WTC11 (cell line): ENCODE measurements at regions not wholly inside any gene's neighbourhood (a gene's known extent, or its start where the extent isn't known, plus 50 kb on each side); places are given as distances from the start of the nearest gene placed in this dataset.

ENCODE experiments used
- ATAC-seq: fragments of 200-7000 bp; cut with Tn5 transposase; 2 replicates; pipeline ENCODE4 v1.10.0; 2021; ENCODE audit warnings: mild to moderate bottlenecking, moderate library complexity
- CTCF ChIA-PET: fragments of 300-600 bp; sonication (Branson Sonifier 250); formaldehyde crosslinking; loops from one replicate; lab custom pipeline; 2021; ENCODE audit warnings: antibody characterized with exemption; lab: Charles Lee
- POLR2A ChIA-PET: fragments of 350-600 bp; sonication (Branson Sonifier 250); formaldehyde crosslinking; loops from one replicate; lab custom pipeline; 2021; ENCODE audit warnings: antibody characterized with exemption; lab: Charles Lee
- DNase-seq: peaks from one replicate; pipeline ENCODE4 v3.0.0; 2021; ENCODE audit warnings: low spot score
- H3K27ac Mint-ChIP-seq: 2 replicates; pipeline ENCODE4 v1.8.0; 2021; ENCODE audit warnings: mixed read lengths
- H3K27me3 Mint-ChIP-seq: 2 replicates; pipeline ENCODE4 v1.8.0; 2021; ENCODE audit warnings: low read depth, mild to moderate bottlenecking, moderate library complexity, mixed read lengths
- H3K36me3 Mint-ChIP-seq: 2 replicates; pipeline ENCODE4 v1.8.0; 2021; ENCODE audit warnings: mixed read lengths
- H3K4me1 Mint-ChIP-seq: 2 replicates; pipeline ENCODE4 v1.8.0; 2022; ENCODE audit warnings: mixed read lengths
- H3K4me3 Mint-ChIP-seq: 2 replicates; pipeline ENCODE4 v1.8.0; 2021; ENCODE audit warnings: mild to moderate bottlenecking, moderate library complexity, mixed read lengths
- H3K9me3 Mint-ChIP-seq: 2 replicates; pipeline ENCODE4 v1.8.0; 2021; ENCODE audit warnings: mixed read lengths
- ATF6 ChIP-seq: sonication (generic); formaldehyde crosslinking; IDR thresholded peaks from 2 replicates; pipeline ENCODE4 v1.8.1; 2023; ENCODE audit warnings: mild to moderate bottlenecking, missing genetic modification reagents
- CBFB ChIP-seq: sonication (generic); formaldehyde crosslinking; IDR thresholded peaks from 2 replicates; pipeline ENCODE4 v1.8.1; 2022; ENCODE audit warnings: mild to moderate bottlenecking, low read depth, missing genetic modification reagents
- CDX4 ChIP-seq: fragments of 250-450 bp; sonication (Bioruptor Pico); IDR thresholded peaks from 2 replicates; pipeline ENCODE4 v1.9.0; 2021; ENCODE audit warnings: moderate library complexity, mild to moderate bottlenecking, inconsistent platforms, borderline replicate concordance
- E2F4 ChIP-seq: sonication (generic); formaldehyde crosslinking; IDR thresholded peaks from 2 replicates; pipeline ENCODE4 v1.8.1; 2022; ENCODE audit warnings: low read depth, mild to moderate bottlenecking, moderate library complexity, missing genetic modification reagents, borderline replicate concordance
- GTF2I ChIP-seq: fragments of 250-450 bp; sonication (Bioruptor Pico); conservative IDR thresholded peaks from 2 replicates; pipeline ENCODE4 v1.4.0; 2021; ENCODE audit warnings: mild to moderate bottlenecking
- IRF2 ChIP-seq: sonication (generic); formaldehyde crosslinking; IDR thresholded peaks from 2 replicates; pipeline ENCODE4 v1.8.0; 2022; ENCODE audit warnings: low read depth, missing genetic modification reagents, borderline replicate concordance
- MAX ChIP-seq: sonication (generic); formaldehyde crosslinking; IDR thresholded peaks from 2 replicates; pipeline ENCODE4 v1.8.0; 2022; ENCODE audit warnings: mild to moderate bottlenecking, missing genetic modification reagents
- NFATC4 ChIP-seq: fragments of 250-450 bp; sonication (Bioruptor Pico); IDR thresholded peaks from 2 replicates; pipeline ENCODE4 v1.9.0; 2021; ENCODE audit warnings: mild to moderate bottlenecking
- NFYB ChIP-seq: sonication (generic); formaldehyde crosslinking; conservative IDR thresholded peaks from 2 replicates; pipeline ENCODE4 v1.8.0; 2022; ENCODE audit warnings: low read depth, missing genetic modification reagents
- PRDM15 ChIP-seq: sonication (generic); formaldehyde crosslinking; IDR thresholded peaks from 2 replicates; pipeline ENCODE4 v1.8.0; 2022; ENCODE audit warnings: missing genetic modification reagents
- SMAD4 ChIP-seq: sonication (generic); formaldehyde crosslinking; IDR thresholded peaks from 2 replicates; pipeline ENCODE4 v1.8.0; 2022; ENCODE audit warnings: mild to moderate bottlenecking, missing genetic modification reagents
- SP1 ChIP-seq: sonication (generic); formaldehyde crosslinking; conservative IDR thresholded peaks from 2 replicates; pipeline ENCODE4 v1.8.1; 2022; ENCODE audit warnings: missing genetic modification reagents
- TCF7 ChIP-seq: sonication (generic); formaldehyde crosslinking; IDR thresholded peaks from 2 replicates; pipeline ENCODE4 v1.8.0; 2022; ENCODE audit warnings: mild to moderate bottlenecking, low read depth, missing genetic modification reagents, moderate library complexity
- TEAD1 ChIP-seq: sonication (generic); formaldehyde crosslinking; IDR thresholded peaks from 2 replicates; pipeline ENCODE4 v1.8.0; 2022; ENCODE audit warnings: mild to moderate bottlenecking, missing genetic modification reagents
- USF1 ChIP-seq: sonication (generic); formaldehyde crosslinking; IDR thresholded peaks from 2 replicates; pipeline ENCODE4 v1.8.0; 2022; ENCODE audit warnings: mild to moderate bottlenecking, missing genetic modification reagents
- ZNF263 ChIP-seq: sonication (generic); formaldehyde crosslinking; IDR thresholded peaks from 2 replicates; pipeline ENCODE4 v1.8.1; 2022; ENCODE audit warnings: low read depth, mild to moderate bottlenecking, moderate library complexity, missing genetic modification reagents
- ZSCAN18 ChIP-seq: fragments of 250-450 bp; sonication (Bioruptor Pico); IDR thresholded peaks from 2 replicates; pipeline ENCODE4 v2.1.2; 2022; ENCODE audit warnings: mild to moderate bottlenecking, moderate library complexity

GRCh38 chr5:2137444-2138050, 254.8 kb upstream of the IRX4 start:
- H3K4me1 Mint-ChIP-seq = no peaks in the 10 kb centered on the region
- H3K27ac Mint-ChIP-seq = no peak overlapping the region
- CTCF ChIA-PET = no interaction called here
- H3K36me3 Mint-ChIP-seq = no peaks in the 10 kb centered on the region
- TF ChIP-seq ZNF263 (no peak), SMAD4 (CRISPR knock-in tag) (no peak), MAX (CRISPR knock-in tag) (no peak), TEAD1 (CRISPR knock-in tag) (no peak), ZSCAN18 (CRISPR knock-in tag) (no peak), NFATC4 (CRISPR knock-in tag) (no peak), ATF6 (CRISPR knock-in tag) (no peak), NFYB (CRISPR knock-in tag) (no peak), CBFB (no peak), TCF7 (CRISPR knock-in tag) (no peak), E2F4 (CRISPR knock-in tag) (no peak), IRF2 (no peak), CDX4 (CRISPR knock-in tag) (no peak), SP1 (no peak)
- H3K4me3 Mint-ChIP-seq = no peak overlapping the region
- DNase-seq = no peak
- no peaks in the 10 kb centered on the region; the same call in 1 of the 2 replicates for H3K27me3 Mint-ChIP-seq
- no peak for ATAC-seq
- no peaks in the 10 kb centered on the region for H3K9me3 Mint-ChIP-seq
- POLR2A ChIA-PET = no interaction called here

GRCh38 chr5:2136728-2137333, 254.1 kb upstream of the IRX4 start:
- CTCF ChIA-PET = no interaction called here
- no peak overlapping the region for H3K4me3 Mint-ChIP-seq
- no peaks in the 10 kb centered on the region for H3K36me3 Mint-ChIP-seq
- DNase-seq (no peak), ATAC-seq (no peak)
- POLR2A ChIA-PET = no interaction called here
- H3K27me3 Mint-ChIP-seq = no peaks in the 10 kb centered on the region; the same call in 1 of the 2 replicates
- TF ChIP-seq GTF2I (no peak), CDX4 (CRISPR knock-in tag) (no peak), ZNF263 (no peak)
- TF ChIP-seq, all 79 proteins: peak for 0
- Mint-ChIP-seq H3K9me3 (no peaks in the 10 kb centered on the region), H3K27ac (no peak overlapping the region), H3K4me1 (no peaks in the 10 kb centered on the region)

GRCh38 chr5:2135833-2136232, 253.1 kb upstream of the IRX4 start:
- Mint-ChIP-seq H3K27ac (no peak overlapping the region), H3K4me3 (no peak overlapping the region), H3K9me3 (no peaks in the 10 kb centered on the region), H3K4me1 (no peaks in the 10 kb centered on the region), H3K27me3 (no peaks in the 10 kb centered on the region; the same call in 1 of the 2 replicates), H3K36me3 (no peaks in the 10 kb centered on the region)
- ATAC-seq (no peak), DNase-seq (no peak)
- POLR2A ChIA-PET = no interaction called here
- CTCF ChIA-PET = interaction anchor here (1.5 kb wide), 1 partner anchor 16 kb away, joined by 3 read pairs; no protein-coding TSS in a partner anchor
- TF ChIP-seq PRDM15 = no peak
- no peak for TF ChIP-seq USF1 (CRISPR knock-in tag)
- no peak for TF ChIP-seq ZSCAN18 (CRISPR knock-in tag)
